H9 (cell line): ENCODE measurements at regions not wholly inside any gene's neighbourhood (a gene's known extent, or its start where the extent isn't known, plus 50 kb on each side); places are given as distances from the start of the nearest gene placed in this dataset.

ENCODE experiments used
- DNase-seq: peaks from one replicate; pipeline ENCODE4 v3.0.0-alpha.2; 2017
- H2AFZ ChIP-seq: one replicate; pipeline ENCODE4 v1.6.1; 2013; ENCODE audit warnings: mild to moderate bottlenecking, low read length, control low read depth, moderate library complexity
- H2AK5ac ChIP-seq: 2 replicates; pipeline ENCODE4 v1.6.1; 2013; ENCODE audit warnings: low read length, control low read depth, mixed read lengths; ENCODE audit not compliant: insufficient read length
- H2BK120ac ChIP-seq: one replicate; pipeline ENCODE4 v1.6.1; 2013; ENCODE audit warnings: low read depth, mild to moderate bottlenecking, low read length, control low read depth, inconsistent platforms; ENCODE audit not compliant: poor library complexity, severe bottlenecking
- H2BK12ac ChIP-seq: 2 replicates; pipeline ENCODE4 v1.6.1; 2013; ENCODE audit warnings: low read length, control low read depth, mixed read lengths, low read depth; ENCODE audit not compliant: insufficient read length
- H2BK15ac ChIP-seq: 2 replicates; pipeline ENCODE4 v1.6.1; 2013; ENCODE audit warnings: low read depth, low read length, control low read depth
- H2BK20ac ChIP-seq: one replicate; pipeline ENCODE4 v1.6.1; 2013; ENCODE audit warnings: low read depth, mild to moderate bottlenecking, low read length, control low read depth, inconsistent platforms; ENCODE audit not compliant: poor library complexity, severe bottlenecking
- H2BK5ac ChIP-seq: 2 replicates; pipeline ENCODE4 v1.6.1; 2013; ENCODE audit warnings: low read length, control low read depth, mixed read lengths; ENCODE audit not compliant: insufficient read length
- H3K14ac ChIP-seq: 2 replicates; pipeline ENCODE4 v1.6.1; 2013; ENCODE audit warnings: low read length, control low read depth; ENCODE audit not compliant: insufficient read depth
- H3K18ac ChIP-seq: 2 replicates; pipeline ENCODE4 v1.6.1; 2013; ENCODE audit warnings: low read depth, mild to moderate bottlenecking, mixed read lengths, low read length, control low read depth; ENCODE audit not compliant: insufficient read length
- H3K23ac ChIP-seq: 2 replicates; pipeline ENCODE4 v1.6.1; 2013; ENCODE audit warnings: low read length, control low read depth, mixed read lengths, low read depth; ENCODE audit not compliant: insufficient read length
- H3K23me2 ChIP-seq: 2 replicates; pipeline ENCODE4 v1.6.1; 2013; ENCODE audit warnings: low read depth, mild to moderate bottlenecking, mixed read lengths, low read length, control low read depth; ENCODE audit not compliant: insufficient read length, poor library complexity, severe bottlenecking
- H3K27ac ChIP-seq: 2 replicates; pipeline ENCODE4 v1.5.1; 2013; ENCODE audit warnings: low read length, control low read depth, mixed read lengths, low read depth; ENCODE audit not compliant: insufficient read length
- H3K27me3 ChIP-seq: 2 replicates; pipeline ENCODE4 v1.6.1; 2013; ENCODE audit warnings: low read length, control low read depth, inconsistent platforms; ENCODE audit not compliant: insufficient read depth
- H3K4ac ChIP-seq: 2 replicates; pipeline ENCODE4 v1.6.1; 2013; ENCODE audit warnings: low read depth, mild to moderate bottlenecking, control low read depth, inconsistent platforms, low read length, moderate library complexity
- H3K4me1 ChIP-seq: 2 replicates; pipeline ENCODE4 v1.6.1; 2013; ENCODE audit warnings: low read length, control low read depth, inconsistent platforms; ENCODE audit not compliant: insufficient read depth
- H3K4me2 ChIP-seq: 2 replicates; pipeline ENCODE4 v1.6.1; 2013; ENCODE audit warnings: low read length, control low read depth, mixed read lengths; ENCODE audit not compliant: insufficient read length, insufficient read depth
- H3K56ac ChIP-seq: 2 replicates; pipeline ENCODE4 v1.6.1; 2013; ENCODE audit warnings: low read depth, mild to moderate bottlenecking, mixed read lengths, low read length, control low read depth; ENCODE audit not compliant: insufficient read length
- H3K79me1 ChIP-seq: 2 replicates; pipeline ENCODE4 v1.6.1; 2013; ENCODE audit warnings: low read depth, mild to moderate bottlenecking, moderate library complexity, low read length, control low read depth, inconsistent platforms; ENCODE audit not compliant: insufficient read depth, poor library complexity, severe bottlenecking
- H3K79me2 ChIP-seq: 2 replicates; pipeline ENCODE4 v1.6.1; 2013; ENCODE audit warnings: low read length, control low read depth, inconsistent platforms; ENCODE audit not compliant: insufficient read depth
- H3K9ac ChIP-seq: 2 replicates; pipeline ENCODE4 v1.6.1; 2013; ENCODE audit warnings: low read length, control low read depth, mixed read lengths; ENCODE audit not compliant: insufficient read length; ENCODE audit errors: extremely low read depth
- H3K9me3 ChIP-seq: one replicate; pipeline ENCODE4 v1.6.1; 2013; ENCODE audit warnings: low read depth, low read length, inconsistent platforms; ENCODE audit not compliant: control insufficient read depth
- H3T11ph ChIP-seq: one replicate; pipeline ENCODE4 v1.6.1; 2013; ENCODE audit warnings: mild to moderate bottlenecking, low read length, control low read depth, inconsistent platforms
- H4K20me1 ChIP-seq: one replicate; pipeline ENCODE4 v1.6.1; 2013; ENCODE audit not compliant: control insufficient read depth, insufficient read length, insufficient read depth
- H4K5ac ChIP-seq: 2 replicates; pipeline ENCODE4 v1.6.1; 2013; ENCODE audit warnings: low read depth, mild to moderate bottlenecking, mixed read lengths, low read length, control low read depth; ENCODE audit not compliant: insufficient read length
- H4K8ac ChIP-seq: replicated peaks from 2 replicates; pipeline ENCODE4 v1.6.1; 2013; ENCODE audit warnings: low read length, control low read depth, mixed read lengths, low read depth; ENCODE audit not compliant: insufficient read length
- H4K91ac ChIP-seq: 2 replicates; pipeline ENCODE4 v1.6.1; 2013; ENCODE audit warnings: low read depth, mild to moderate bottlenecking, moderate library complexity, mixed read lengths, low read length, control low read depth; ENCODE audit not compliant: insufficient read length
- H3K27ac Mint-ChIP-seq, 3 experiments: 2 replicates in 2 of 3; 3 replicates in 1 of 3; pipeline ENCODE4 v1.8.0; 2020 to 2021; ENCODE audit warnings: mixed read lengths in 3 of 3, mild to moderate bottlenecking in 1 of 3, moderate library complexity in 1 of 3
- H3K27me3 Mint-ChIP-seq: 2 replicates; pipeline ENCODE4 v1.8.0; 2021; ENCODE audit warnings: low read depth, mild to moderate bottlenecking, moderate library complexity, mixed read lengths
- H3K36me3 Mint-ChIP-seq, 3 experiments: 2 replicates in 2 of 3; 3 replicates in 1 of 3; pipeline ENCODE4 v1.8.0; 2020 to 2021; ENCODE audit warnings: low read depth in 3 of 3, mixed read lengths in 3 of 3; ENCODE audit not compliant: insufficient read depth in 1 of 3
- H3K4me1 Mint-ChIP-seq, 2 experiments: 2 replicates each; pipeline ENCODE4 v1.8.0; 2020; ENCODE audit warnings: mixed read lengths in 2 of 2
- H3K4me3 Mint-ChIP-seq, 2 experiments: 2 replicates in 1 of 2; 3 replicates in 1 of 2; pipeline ENCODE4 v1.8.0; 2020 to 2021; ENCODE audit warnings: mild to moderate bottlenecking in 2 of 2, mixed read lengths in 2 of 2, moderate library complexity in 1 of 2
- H3K9me3 Mint-ChIP-seq, 2 experiments: 2 replicates in 1 of 2; 3 replicates in 1 of 2; pipeline ENCODE4 v1.8.0; 2020; ENCODE audit warnings: mild to moderate bottlenecking in 2 of 2, mixed read lengths in 2 of 2, moderate library complexity in 1 of 2
- WGBS: extraction: QIAGEN DNeasy Blood & Tissue Kit; methylation state at CpG from one replicate; pipeline ENCODE4 v1.1.7; 2013; ENCODE audit warnings: missing lambda C conversion rate, low lambda C conversion rate, mixed read lengths; ENCODE audit not compliant: insufficient read length; ENCODE audit errors: extremely low coverage; 5-methylcytosine and 5-hydroxymethylcytosine counted together
- TF ChIP-seq, protein P1 (sequence below): fragments of 200-600 bp; sonication (generic); conservative IDR thresholded peaks from 3 replicates; pipeline ENCODE4 v1.8.0; 2021; ENCODE audit warnings: antibody characterized with exemption, mild to moderate bottlenecking

DNA sequence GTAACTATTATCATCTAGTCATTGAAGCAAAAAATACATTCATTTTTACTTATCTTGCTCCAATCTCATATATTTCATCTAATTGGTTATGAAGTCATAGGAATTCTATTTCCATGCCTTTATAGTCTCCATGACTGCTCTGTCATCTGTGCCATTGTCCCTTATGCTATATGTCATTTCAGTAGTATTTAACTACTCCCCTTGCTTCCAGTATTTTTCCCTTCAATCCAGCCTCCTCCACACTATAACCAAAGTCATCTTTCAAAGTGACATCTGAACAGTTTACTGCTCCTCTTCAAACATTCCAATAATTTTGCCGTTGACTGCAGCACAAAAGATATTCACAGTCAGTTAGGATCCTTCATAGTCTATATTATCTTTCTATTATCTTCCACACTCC is 216.6 kb upstream of the HS3ST5 start:
- H3K18ac ChIP-seq, result no peak overlapping the region
- no peak overlapping the region for H3K27ac Mint-ChIP-seq

More for the DNA sequence above, 216.6 kb upstream of the HS3ST5 start:
- no peak overlapping the region for H3K4ac ChIP-seq
- no peak overlapping the region for H3K14ac ChIP-seq
- H2BK5ac ChIP-seq, result no peak overlapping the region
- no peak overlapping the region for H4K91ac ChIP-seq
- no peak overlapping the region for H3K4me2 ChIP-seq
- no peak overlapping the region for H2AFZ ChIP-seq
- H4K20me1 ChIP-seq, result no peaks in the 10 kb centered on the region
- Mint-ChIP-seq H3K4me1 (no peaks in the 10 kb centered on the region), H3K4me3 (no peak overlapping the region), H3K36me3 (peaks cover 17 to 29% (median 18%) of the 10 kb centered on the region in 3 experiments), H3K27me3 (no peaks in the 10 kb centered on the region), H3K9me3 (peaks cover 24 to 25% of the 10 kb centered on the region in 2 experiments)
- no peak overlapping the region for H2BK15ac ChIP-seq
- H3K23me2 ChIP-seq, result no peaks in the 10 kb centered on the region
- H3K23ac ChIP-seq, result no peak overlapping the region
- H3K4me1 ChIP-seq, result no peaks in the 10 kb centered on the region
- no peak overlapping the region for H3K56ac ChIP-seq
- H3K27me3 ChIP-seq, result no peaks in the 10 kb centered on the region
- no peak overlapping the region for H2AK5ac ChIP-seq
- H3K27ac ChIP-seq, result no peak overlapping the region
- DNase-seq, result no peak
- H2BK120ac ChIP-seq, result no peak overlapping the region
- H2BK12ac ChIP-seq, result no peak overlapping the region
- TF ChIP-seq, protein P1, sequence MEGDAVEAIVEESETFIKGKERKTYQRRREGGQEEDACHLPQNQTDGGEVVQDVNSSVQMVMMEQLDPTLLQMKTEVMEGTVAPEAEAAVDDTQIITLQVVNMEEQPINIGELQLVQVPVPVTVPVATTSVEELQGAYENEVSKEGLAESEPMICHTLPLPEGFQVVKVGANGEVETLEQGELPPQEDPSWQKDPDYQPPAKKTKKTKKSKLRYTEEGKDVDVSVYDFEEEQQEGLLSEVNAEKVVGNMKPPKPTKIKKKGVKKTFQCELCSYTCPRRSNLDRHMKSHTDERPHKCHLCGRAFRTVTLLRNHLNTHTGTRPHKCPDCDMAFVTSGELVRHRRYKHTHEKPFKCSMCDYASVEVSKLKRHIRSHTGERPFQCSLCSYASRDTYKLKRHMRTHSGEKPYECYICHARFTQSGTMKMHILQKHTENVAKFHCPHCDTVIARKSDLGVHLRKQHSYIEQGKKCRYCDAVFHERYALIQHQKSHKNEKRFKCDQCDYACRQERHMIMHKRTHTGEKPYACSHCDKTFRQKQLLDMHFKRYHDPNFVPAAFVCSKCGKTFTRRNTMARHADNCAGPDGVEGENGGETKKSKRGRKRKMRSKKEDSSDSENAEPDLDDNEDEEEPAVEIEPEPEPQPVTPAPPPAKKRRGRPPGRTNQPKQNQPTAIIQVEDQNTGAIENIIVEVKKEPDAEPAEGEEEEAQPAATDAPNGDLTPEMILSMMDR, result no peak
- no peaks in the 10 kb centered on the region for H3K79me1 ChIP-seq
- H4K5ac ChIP-seq, result no peak overlapping the region
- no peak overlapping the region for H3T11ph ChIP-seq
- H3K9ac ChIP-seq, result no peak overlapping the region
- no peak overlapping the region for H2BK20ac ChIP-seq
- no peaks in the 10 kb centered on the region for H3K79me2 ChIP-seq
- H4K8ac ChIP-seq, result no peak overlapping the region
- H3K9me3 ChIP-seq, result no peaks in the 10 kb centered on the region
- WGBS, result no CpG with 5 or more reads among the region's 1 CpG
